ENCODE measurements at regions not wholly inside any gene's neighbourhood (a gene's known extent, or its start where the extent isn't known, plus 50 kb on each side); places are given as distances from the start of the nearest gene placed in this dataset.
A peak's percentile ranks its signal among the peaks of the same experiment; 100 is the strongest.
"Not testable (repeated sequence)": the region's sequence is repeated elsewhere in the genome, so short reads cannot be mapped to it uniquely, and the experiment has no call there.

DNA sequence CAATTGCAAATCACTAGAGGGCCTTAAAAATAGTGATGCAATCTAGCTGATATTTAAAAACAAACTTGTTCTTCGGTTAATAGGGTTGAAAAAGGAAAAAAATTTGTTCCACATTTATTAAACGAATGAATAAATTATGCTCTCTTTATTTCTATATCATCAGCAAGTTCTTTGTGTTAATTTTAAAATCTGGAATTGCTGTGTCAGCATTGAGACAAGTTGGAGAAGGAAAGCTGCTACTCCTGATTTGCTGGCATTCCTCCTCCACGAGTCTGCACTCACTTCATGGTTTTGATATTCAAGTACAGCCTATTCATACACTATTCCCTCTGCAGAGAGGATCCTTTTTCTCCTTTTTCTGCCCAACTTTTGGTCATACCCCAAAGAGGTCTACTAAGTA is 117.6 kb downstream of the MRPL39 start:
- DNase-seq (ENCODE audit: insufficient read length, low spot score) (no peak), FAIRE-seq (no peak)

DNA sequence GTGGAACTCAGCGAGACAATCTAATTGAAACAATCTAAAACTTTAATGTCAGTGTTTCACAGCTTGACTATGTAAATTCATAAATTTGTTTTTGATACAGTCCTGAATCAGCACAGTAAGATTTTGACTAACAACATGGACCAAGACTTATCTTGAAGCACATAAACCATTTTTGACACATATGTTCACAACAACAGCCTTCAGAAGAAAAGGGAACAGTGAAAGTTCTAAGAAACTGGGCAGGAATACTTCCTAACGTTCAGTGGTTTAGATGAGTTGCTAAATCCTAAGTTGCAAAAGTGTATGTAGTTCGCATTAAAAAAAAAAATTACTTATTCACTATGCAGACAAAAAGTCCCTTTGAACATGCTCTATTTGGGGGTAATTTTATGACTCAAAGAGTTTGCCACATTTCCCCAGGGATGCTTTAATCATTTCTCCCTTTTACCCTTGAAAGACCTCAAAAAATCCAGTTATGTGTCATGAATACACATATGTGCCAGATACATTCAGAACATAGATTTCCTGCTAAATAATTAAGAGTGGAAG is 120.2 kb downstream of the MRPL39 start:
- FAIRE-seq = no peak
- no peak for DNase-seq (ENCODE audit: insufficient read length, low spot score)

GRCh38 chr21:25485914-25486313 is 121.4 kb downstream of the MRPL39 start:
- no peak for FAIRE-seq
- no peak for DNase-seq (ENCODE audit: insufficient read length, low spot score)

- FAIRE-seq (no peak), DNase-seq (ENCODE audit: insufficient read length, low spot score) (no peak)
Observed at GRCh38 chr21:25467896-25468295, 139.4 kb downstream of the MRPL39 start.

DNA sequence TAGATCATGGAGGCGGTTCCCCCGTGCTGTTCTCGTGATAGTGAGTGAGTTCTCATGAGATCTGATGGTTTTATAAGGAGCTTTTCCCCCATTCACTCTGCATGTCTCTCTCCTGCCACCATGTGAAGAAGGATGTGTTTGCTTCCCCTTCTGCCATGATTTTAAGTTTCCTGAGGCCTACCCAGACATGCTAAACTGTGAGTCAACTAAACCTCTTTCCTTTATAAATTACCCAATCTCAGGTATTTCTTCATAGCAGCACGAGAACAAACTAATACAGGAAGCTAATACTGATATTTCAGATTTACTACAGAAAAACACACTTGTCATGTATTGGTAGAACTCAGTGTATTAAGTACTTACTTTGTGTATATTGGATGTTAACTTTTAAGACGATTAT is 140.2 kb downstream of the MRPL39 start:
- DNase-seq (ENCODE audit: insufficient read length, low spot score); FAIRE-seq: not testable (repeated sequence)

- FAIRE-seq (no peak), DNase-seq (ENCODE audit: insufficient read length, low spot score) (no peak)
Observed at GRCh38 chr21:25466470-25466869, 140.8 kb downstream of the MRPL39 start.

DNA sequence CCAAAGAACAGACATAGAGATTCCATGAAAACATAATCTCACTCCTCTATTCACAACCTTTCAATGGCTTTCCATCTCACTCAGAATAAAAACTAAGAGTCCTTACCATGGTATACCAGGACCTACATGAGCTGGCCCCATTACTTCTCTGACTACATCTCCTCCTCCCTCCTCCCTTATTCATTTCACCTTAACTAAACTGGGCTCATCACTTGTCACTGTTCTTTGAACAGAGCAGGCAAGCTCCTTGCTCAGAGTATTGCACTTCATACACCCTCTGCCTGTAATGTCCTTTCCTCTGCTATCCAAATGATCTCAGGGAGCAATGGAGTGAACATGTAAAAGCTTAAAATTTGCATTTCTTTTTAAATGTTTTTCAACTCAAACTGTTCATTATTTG is 142.0 kb downstream of the MRPL39 start:
- DNase-seq (ENCODE audit: insufficient read length, low spot score) (no peak), FAIRE-seq (no peak)

GRCh38 chr21:25464275-25464674 is 143.0 kb downstream of the MRPL39 start:
- FAIRE-seq (no peak), DNase-seq (ENCODE audit: insufficient read length, low spot score) (no peak)

DNA sequence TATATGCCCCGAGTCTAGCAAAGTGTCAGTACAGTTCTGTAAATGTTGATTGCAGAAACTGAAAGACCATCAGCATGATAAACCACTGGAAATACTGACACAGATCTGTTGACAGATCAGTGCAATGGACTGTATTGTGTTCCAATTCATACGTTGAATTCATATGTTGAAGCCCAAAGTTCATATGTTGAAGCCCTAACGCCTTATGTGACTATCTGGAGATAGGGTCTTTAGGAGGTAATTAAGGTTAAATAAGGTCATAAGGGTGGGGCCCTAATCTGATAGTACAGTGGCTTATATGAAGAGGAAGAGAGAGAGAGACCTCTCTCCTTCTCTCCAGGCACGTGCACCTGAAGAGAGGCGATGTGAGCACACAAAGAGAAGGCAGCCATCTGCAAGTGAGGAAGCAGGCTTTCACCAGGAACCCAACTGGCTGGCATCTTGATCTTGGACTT is 144.7 kb downstream of the MRPL39 start:
- DNase-seq (ENCODE audit: insufficient read length, low spot score) (no peak), FAIRE-seq (no peak)

- FAIRE-seq (no peak), DNase-seq (ENCODE audit: insufficient read length, low spot score) (no peak)
Observed at GRCh38 chr21:25461725-25462124, 145.6 kb downstream of the MRPL39 start.

- DNase-seq (ENCODE audit: insufficient read length, low spot score) = no peak
- no peak for FAIRE-seq
Observed at GRCh38 chr21:25459993-25460392, 147.3 kb downstream of the MRPL39 start.

GRCh38 chr21:25459365-25459764 is 147.9 kb downstream of the MRPL39 start:
- DNase-seq (ENCODE audit: insufficient read length, low spot score) (no peak), FAIRE-seq (no peak)

GRCh38 chr21:25458484-25458883 is 148.8 kb downstream of the MRPL39 start:
- no peak for FAIRE-seq

DNA sequence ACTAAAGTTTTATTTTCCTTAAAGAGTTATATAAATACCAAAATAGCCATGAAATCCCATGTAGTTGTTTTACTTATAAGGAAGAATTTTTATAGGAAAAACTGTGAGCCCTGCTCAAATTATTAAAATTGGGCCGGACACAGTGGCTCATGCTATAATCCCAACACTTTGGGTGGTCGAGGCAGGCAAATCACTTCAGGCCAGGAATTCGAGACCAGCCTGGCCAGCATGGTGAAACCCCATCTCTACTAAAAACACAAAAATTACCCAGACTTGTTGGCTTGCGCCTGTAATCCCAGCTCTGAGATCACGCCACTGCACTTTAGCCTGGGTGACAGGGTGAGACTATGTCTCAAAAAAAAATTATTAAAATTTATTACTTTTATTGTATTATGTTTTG is 149.3 kb downstream of the MRPL39 start:
- FAIRE-seq = no peak
- DNase-seq (ENCODE audit: insufficient read length, low spot score) = no peak

More at GRCh38 chr21:25458484-25458883, 148.8 kb downstream of the MRPL39 start:
- DNase-seq (ENCODE audit: insufficient read length, low spot score) = no peak

DNA sequence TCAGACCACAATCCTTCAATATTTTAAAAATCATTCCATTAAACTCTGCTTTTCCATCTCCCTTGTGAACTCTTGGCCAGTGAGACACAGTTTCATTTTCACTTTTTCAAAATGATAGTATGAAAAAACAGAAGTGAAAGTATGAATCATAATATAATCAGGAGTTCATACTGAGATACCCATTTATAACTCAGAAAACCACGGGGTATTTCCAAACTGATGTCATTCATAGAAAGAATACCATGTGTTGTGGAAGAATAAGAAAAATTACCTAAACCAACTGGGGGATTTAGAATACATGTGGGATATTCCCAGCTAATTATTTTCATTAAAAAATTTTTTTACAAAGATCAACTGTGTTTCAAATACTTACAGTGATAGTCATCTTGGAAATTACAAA is 149.9 kb downstream of the MRPL39 start:
- no peak for FAIRE-seq
- DNase-seq (ENCODE audit: insufficient read length, low spot score) = peak; percentile 62

DNA sequence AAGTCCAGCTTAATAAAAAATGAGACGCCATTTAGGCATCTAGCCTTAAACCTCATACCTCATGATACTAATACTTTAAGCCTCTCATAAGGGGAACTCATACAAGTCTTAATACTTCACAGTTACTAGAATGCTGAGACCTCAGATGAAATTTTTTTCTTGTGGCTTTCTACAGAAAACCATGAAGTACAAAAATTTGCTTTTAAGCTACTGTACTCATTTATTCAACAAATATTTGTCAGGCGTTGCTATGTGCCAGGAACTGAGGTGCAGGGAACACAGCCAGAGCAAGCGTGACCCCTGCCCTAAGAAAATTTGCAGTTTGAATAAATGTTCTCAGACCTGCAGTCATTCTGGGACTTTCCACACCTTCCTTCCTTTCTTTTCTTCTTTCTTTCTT is 150.6 kb downstream of the MRPL39 start:
- FAIRE-seq (no peak), DNase-seq (ENCODE audit: insufficient read length, low spot score) (no peak)

GRCh38 chr21:25453524-25453923 is 153.8 kb downstream of the MRPL39 start:
- no peak for DNase-seq (ENCODE audit: insufficient read length, low spot score)
- FAIRE-seq = no peak

DNA sequence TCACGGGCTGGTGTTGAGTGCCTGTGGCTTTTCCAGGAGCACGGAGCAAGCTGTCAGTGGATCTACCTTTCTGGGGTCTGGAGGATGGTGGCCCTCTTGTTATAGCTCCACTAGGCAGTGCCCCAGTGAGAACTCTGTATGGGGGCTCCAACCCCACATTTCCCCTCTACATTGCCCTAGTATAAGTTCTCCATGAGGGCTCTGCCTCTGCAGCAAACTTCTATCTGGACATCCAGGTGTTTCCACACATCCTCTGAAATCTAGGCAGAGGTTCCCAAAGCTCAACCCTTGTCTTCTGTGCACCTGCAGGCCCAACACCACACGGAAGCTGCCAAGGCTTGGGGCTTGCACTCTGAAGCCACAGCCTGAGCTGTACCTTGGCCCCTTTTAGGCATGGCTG is 157.3 kb downstream of the MRPL39 start:
- DNase-seq (ENCODE audit: insufficient read length, low spot score) (no peak), FAIRE-seq (no peak)

DNA sequence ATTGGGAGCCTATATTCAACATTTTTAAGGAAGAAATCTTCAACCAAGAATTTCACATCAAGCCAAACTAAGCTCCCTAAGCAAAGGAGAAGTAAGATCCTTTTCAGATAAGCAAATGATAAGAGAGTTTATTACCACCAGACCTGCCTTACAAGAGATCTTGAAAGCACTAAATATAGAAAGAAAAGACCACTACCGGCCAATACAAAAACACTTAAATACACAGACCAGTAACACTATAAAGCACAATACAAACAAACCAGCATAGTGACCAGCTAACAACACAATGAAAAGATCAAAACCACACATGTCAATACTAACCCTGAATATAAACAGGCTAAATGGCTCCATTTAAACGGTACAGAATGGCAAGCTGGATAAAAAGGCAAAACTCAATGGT is 165.4 kb downstream of the MRPL39 start:
- FAIRE-seq (no peak), DNase-seq (ENCODE audit: insufficient read length, low spot score) (no peak)

GRCh38 chr21:25437465-25437864 is 169.8 kb downstream of the MRPL39 start:
- not testable (repeated sequence) for FAIRE-seq; DNase-seq (ENCODE audit: insufficient read length, low spot score)

- FAIRE-seq (peak; percentile 33), DNase-seq (ENCODE audit: insufficient read length, low spot score) (no peak)
Observed at GRCh38 chr21:25428537-25428936, 178.7 kb downstream of the MRPL39 start.

DNA sequence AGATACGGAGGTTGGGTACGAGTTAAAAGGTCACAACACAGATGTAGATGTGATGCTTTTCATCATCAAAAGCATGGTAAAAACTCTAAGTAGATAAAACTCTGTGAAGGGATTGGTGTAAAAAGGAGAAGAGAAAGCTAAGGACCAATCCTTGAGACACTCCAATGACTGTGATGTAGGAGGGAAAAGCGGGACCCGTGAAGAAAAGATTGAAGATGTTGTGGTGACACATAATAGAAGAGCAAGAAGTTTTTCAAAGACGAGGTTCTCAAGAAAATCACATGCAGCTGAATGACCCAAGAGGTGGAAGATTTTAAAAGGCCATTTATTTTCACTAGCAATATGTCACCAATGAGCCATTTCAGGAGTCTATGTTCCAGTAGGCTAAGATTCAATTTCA is 179.5 kb downstream of the MRPL39 start:
- no peak for FAIRE-seq
- DNase-seq (ENCODE audit: insufficient read length, low spot score) = no peak

- FAIRE-seq (no peak), DNase-seq (ENCODE audit: insufficient read length, low spot score) (no peak)
Observed at GRCh38 chr21:25426580-25426979, 180.7 kb downstream of the MRPL39 start.

Data from HTR-8/SVneo (cell line).